H1 (cell line): ENCODE measurements at regions not wholly inside any gene's neighbourhood (a gene's known extent, or its start where the extent isn't known, plus 50 kb on each side); places are given as distances from the start of the nearest gene placed in this dataset.
A peak's percentile ranks its signal among the peaks of the same experiment; 100 is the strongest.
"Not testable (repeated sequence)": the region's sequence is repeated elsewhere in the genome, so short reads cannot be mapped to it uniquely, and the experiment has no call there.

Experiments
- CTCF ChIA-PET: fragments of 300-600 bp; sonication (Branson Sonifier 250); formaldehyde crosslinking; loops from one replicate; lab custom pipeline; 2021; ENCODE audit not compliant: partially characterized antibody; lab: Charles Lee
- POLR2A ChIA-PET: fragments of 300-600 bp; sonication (Branson Sonifier 250); formaldehyde crosslinking; loops from one replicate; lab custom pipeline; 2021; ENCODE audit warnings: inconsistent platforms; ENCODE audit not compliant: partially characterized antibody; lab: Charles Lee
- DNase-seq, 2 experiments: peaks; one replicate each; pipeline versions ENCODE4 v3.0.0 to v3.0.0-alpha.2; 2010 to 2022; ENCODE audit warnings: low spot score in 2 of 2, low read depth in 1 of 2, mixed read lengths in 1 of 2
- FAIRE-seq: peaks from 2 replicates; lab custom pipeline; 2011; peaks lifted over from hg19 to GRCh38; lab: Jason Lieb, UNC
- H2AFZ ChIP-seq: 2 replicates; pipeline ENCODE4 v1.8.1; 2012; ENCODE audit warnings: low read length, inconsistent platforms
- H2AK5ac ChIP-seq: 2 replicates; pipeline ENCODE4 v1.6.1; 2013; ENCODE audit warnings: low read depth, low read length
- H2BK120ac ChIP-seq: replicated peaks from 2 replicates; pipeline ENCODE3; 2013; ENCODE audit warnings: low read depth, low read length, inconsistent platforms
- H2BK12ac ChIP-seq: 2 replicates; pipeline ENCODE4 v1.6.1; 2013; ENCODE audit warnings: low read depth, low read length
- H2BK15ac ChIP-seq: 2 replicates; pipeline ENCODE4 v1.6.1; 2013; ENCODE audit warnings: low read length
- H2BK20ac ChIP-seq: 2 replicates; pipeline ENCODE4 v1.6.1; 2013; ENCODE audit warnings: low read length
- H2BK5ac ChIP-seq: 2 replicates; pipeline ENCODE4 v1.6.1; 2013; ENCODE audit warnings: low read depth, low read length
- H3K14ac ChIP-seq: 2 replicates; pipeline ENCODE4 v1.6.1; 2013; ENCODE audit warnings: inconsistent platforms; ENCODE audit not compliant: insufficient read length
- H3K18ac ChIP-seq: 2 replicates; pipeline ENCODE4 v1.6.1; 2013; ENCODE audit warnings: low read length; ENCODE audit errors: extremely low read depth
- H3K23ac ChIP-seq: 2 replicates; pipeline ENCODE4 v1.6.1; 2013; ENCODE audit warnings: inconsistent platforms; ENCODE audit not compliant: insufficient read length
- H3K23me2 ChIP-seq: 2 replicates; pipeline ENCODE4 v1.6.1; 2013; ENCODE audit warnings: low read depth, low read length
- H3K27ac ChIP-seq: 2 replicates; pipeline ENCODE4 v1.6.1; 2011; ENCODE audit warnings: low read depth, low read length, inconsistent platforms
- H3K27me3 ChIP-seq, 4 experiments: replicated peaks in 1 of 4; 1 replicate in 1 of 4; 2 replicates in 3 of 4; pipeline versions ENCODE4 v1.6.1 to v1.8.1; 2011 to 2013; ENCODE audit warnings: low read length in 3 of 4, mild to moderate bottlenecking in 3 of 4, inconsistent platforms in 2 of 4, mixed read lengths in 2 of 4, moderate library complexity in 1 of 4; ENCODE audit not compliant: control insufficient read depth in 3 of 4, insufficient read depth in 3 of 4; ENCODE audit errors: extremely low read depth in 1 of 4
- H3K36me3 ChIP-seq, 4 experiments: 2 replicates each; pipeline versions ENCODE4 v1.6.1 to v1.8.1; 2011 to 2013; ENCODE audit warnings: mild to moderate bottlenecking in 4 of 4, low read length in 3 of 4, moderate library complexity in 2 of 4, control low read depth in 1 of 4, inconsistent platforms in 1 of 4; ENCODE audit not compliant: insufficient read depth in 4 of 4, control insufficient read depth in 2 of 4
- H3K4ac ChIP-seq: replicated peaks from 2 replicates; pipeline ENCODE3; 2013; ENCODE audit warnings: low read length, low read depth, mixed read lengths, inconsistent platforms; ENCODE audit not compliant: insufficient read length
- H3K4me1 ChIP-seq, 4 experiments: replicated peaks in 1 of 4; 1 replicate in 1 of 4; 2 replicates in 3 of 4; pipeline versions ENCODE4 v1.6.1 to v1.8.1; 2011 to 2013; ENCODE audit warnings: low read length in 3 of 4, inconsistent platforms in 2 of 4, mixed read lengths in 1 of 4; ENCODE audit not compliant: insufficient read depth in 4 of 4, control insufficient read depth in 3 of 4
- H3K4me2 ChIP-seq, 2 experiments: 2 replicates each; pipeline versions ENCODE4 v1.6.1 to v1.8.1; 2011 to 2013; ENCODE audit warnings: low read depth in 2 of 2, low read length in 2 of 2, control low read depth in 1 of 2, inconsistent platforms in 1 of 2, mild to moderate bottlenecking in 1 of 2; ENCODE audit not compliant: insufficient read depth in 1 of 2
- H3K4me3 ChIP-seq, 4 experiments: fragments of 200-600, 300-600 bp in 1 of 4; sonication (generic), shearing (Covaris generic), sonication (Bioruptor Twin) in 1 of 4; 2 replicates each; pipeline versions ENCODE4 v1.5.1 to v1.8.1; 2011 to 2016; ENCODE audit warnings: low read length in 4 of 4, low read depth in 3 of 4, control low read depth in 2 of 4, inconsistent platforms in 2 of 4, mild to moderate bottlenecking in 2 of 4, mixed read lengths in 1 of 4, moderate library complexity in 1 of 4; ENCODE audit not compliant: insufficient read depth in 2 of 4; ENCODE audit errors: extremely low read depth in 1 of 4
- H3K56ac ChIP-seq: replicated peaks from 2 replicates; pipeline ENCODE3; 2013; ENCODE audit warnings: low read depth, mild to moderate bottlenecking, mixed read lengths, low read length, inconsistent platforms; ENCODE audit not compliant: insufficient read length
- H3K79me1 ChIP-seq: 2 replicates; pipeline ENCODE4 v1.6.1; 2013; ENCODE audit warnings: low read depth, low read length, control low read depth
- H3K79me2 ChIP-seq, 2 experiments: 2 replicates each; pipeline versions ENCODE4 v1.6.1 to v1.8.1; 2012 to 2013; ENCODE audit warnings: low read length in 2 of 2, mild to moderate bottlenecking in 2 of 2, inconsistent platforms in 1 of 2; ENCODE audit not compliant: insufficient read depth in 2 of 2, control insufficient read depth in 1 of 2
- H3K9ac ChIP-seq, 4 experiments: replicated peaks in 1 of 4; 1 replicate in 1 of 4; 2 replicates in 3 of 4; pipeline versions ENCODE4 v1.6.1 to v1.8.1; 2011 to 2013; ENCODE audit warnings: low read depth in 3 of 4, low read length in 3 of 4, control low read depth in 2 of 4, mild to moderate bottlenecking in 2 of 4, moderate library complexity in 2 of 4, inconsistent platforms in 1 of 4; ENCODE audit errors: extremely low read depth in 1 of 4
- H3K9me3 ChIP-seq, 2 experiments: 2 replicates each; pipeline versions ENCODE4 v1.6.1 to v1.8.1; 2012 to 2013; ENCODE audit warnings: mild to moderate bottlenecking in 2 of 2, moderate library complexity in 2 of 2, control low read depth in 1 of 2, inconsistent platforms in 1 of 2, low read depth in 1 of 2, low read length in 1 of 2, mixed read lengths in 1 of 2; ENCODE audit not compliant: insufficient read depth in 2 of 2
- H4K20me1 ChIP-seq, 2 experiments: replicated peaks in 1 of 2; 2 replicates each; pipeline versions ENCODE3 to v1.8.1; 2011 to 2013; ENCODE audit warnings: inconsistent platforms in 2 of 2, low read length in 2 of 2, mild to moderate bottlenecking in 1 of 2; ENCODE audit not compliant: insufficient read depth in 2 of 2, control insufficient read depth in 1 of 2
- H4K5ac ChIP-seq: 2 replicates; pipeline ENCODE4 v1.6.1; 2013; ENCODE audit warnings: low read length, low read depth, mixed read lengths, inconsistent platforms; ENCODE audit not compliant: insufficient read length
- H4K8ac ChIP-seq: 2 replicates; pipeline ENCODE4 v1.8.0; 2013; ENCODE audit warnings: mild to moderate bottlenecking, moderate library complexity, low read length, inconsistent platforms; ENCODE audit not compliant: insufficient read depth; ENCODE audit errors: extremely low read depth
- H4K91ac ChIP-seq: replicated peaks from 2 replicates; pipeline ENCODE3; 2013; ENCODE audit warnings: low read length, mixed read lengths, inconsistent platforms; ENCODE audit not compliant: insufficient read length
- WGBS, 2 experiments: shearing (Covaris generic) in 1 of 2; methylation state at CpG; one replicate each; pipeline versions ENCODE4 v1.1.6 to v1.1.7; 2013 to 2015; ENCODE audit warnings: low lambda C conversion rate in 2 of 2, mixed read lengths in 2 of 2, inconsistent platforms in 1 of 2, low coverage in 1 of 2, missing lambda C conversion rate in 1 of 2; ENCODE audit not compliant: insufficient replicate concordance in 2 of 2, insufficient coverage in 1 of 2, insufficient read length in 1 of 2; ENCODE audit errors: extremely low coverage in 1 of 2, missing lambda C conversion rate in 1 of 2; 5-methylcytosine and 5-hydroxymethylcytosine counted together

DNA sequence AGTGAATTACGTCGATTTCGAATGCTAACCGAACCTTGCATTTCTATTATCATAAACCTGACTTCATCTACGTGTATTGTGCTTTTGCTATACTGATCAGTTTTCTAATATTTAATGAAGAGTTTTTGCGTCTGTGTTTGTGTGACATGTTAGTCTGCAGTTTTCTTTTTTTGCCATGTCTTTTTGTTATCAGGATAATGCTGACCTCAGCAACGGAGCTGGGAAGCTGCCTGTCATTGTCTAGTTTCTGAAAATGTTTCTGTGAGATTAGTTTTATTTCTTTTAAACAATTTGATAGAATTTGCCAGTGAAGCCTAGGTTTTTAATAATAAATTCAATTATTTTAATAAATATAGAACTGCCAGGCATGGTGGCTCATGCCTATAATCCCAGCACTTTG, 139.3 kb downstream of the LAT start:
- H3K14ac ChIP-seq, H3K4me1 ChIP-seq, H2BK120ac ChIP-seq, H3K18ac ChIP-seq, H2AK5ac ChIP-seq, H3K4ac ChIP-seq, H4K91ac ChIP-seq, H2BK20ac ChIP-seq, H4K8ac ChIP-seq, FAIRE-seq, H3K79me1 ChIP-seq, POLR2A ChIA-PET, H4K5ac ChIP-seq, H3K23me2 ChIP-seq, H3K36me3 ChIP-seq, H4K20me1 ChIP-seq, H3K27ac ChIP-seq, H3K4me2 ChIP-seq, DNase-seq, H3K9ac ChIP-seq, H2BK15ac ChIP-seq, H3K4me3 ChIP-seq, H3K79me2 ChIP-seq, H2BK5ac ChIP-seq, H2AFZ ChIP-seq, H2BK12ac ChIP-seq, H3K56ac ChIP-seq, H3K9me3 ChIP-seq, H3K23ac ChIP-seq, CTCF ChIA-PET: not testable (repeated sequence)
- 88% methylated on average over 7 of the region's 7 CpGs; no CpG with 5 or more reads in 1 of the 2 experiments for WGBS, 2 experiments
- H3K27me3 ChIP-seq = peaks cover 3 to 34% (median 24%) of the 10 kb centered on the region in 4 experiments

DNA sequence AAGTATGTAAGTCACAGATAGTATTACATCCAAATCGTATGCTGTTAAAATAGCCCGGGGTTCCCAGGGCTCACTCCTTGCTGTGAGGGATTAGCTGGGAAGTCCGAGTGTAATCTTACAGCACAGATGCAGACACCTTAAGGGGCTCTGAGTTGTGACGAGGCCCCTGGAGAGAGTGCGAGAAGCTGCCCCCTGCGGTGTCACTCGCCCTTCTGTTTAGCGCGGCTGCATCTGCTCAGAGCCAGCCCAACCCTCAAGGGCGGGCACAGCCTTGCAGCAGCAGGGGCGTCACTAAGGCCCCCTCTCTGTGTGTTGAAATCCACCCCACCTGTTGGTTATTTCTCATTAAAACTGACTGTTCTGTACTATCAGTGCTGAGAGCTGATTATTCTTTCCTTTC, 135.8 kb downstream of the LAT start:
- FAIRE-seq, POLR2A ChIA-PET, H2BK15ac ChIP-seq, H3K23ac ChIP-seq, H3K36me3 ChIP-seq, DNase-seq, H4K91ac ChIP-seq, H3K9ac ChIP-seq, H3K9me3 ChIP-seq, H4K20me1 ChIP-seq, H3K4ac ChIP-seq, H3K23me2 ChIP-seq, H3K79me2 ChIP-seq, H3K14ac ChIP-seq, H3K79me1 ChIP-seq, H3K27ac ChIP-seq, H3K56ac ChIP-seq, H3K4me1 ChIP-seq, H2BK12ac ChIP-seq, H2AFZ ChIP-seq, H2BK5ac ChIP-seq, H2BK20ac ChIP-seq, H3K4me3 ChIP-seq, H2BK120ac ChIP-seq, H2AK5ac ChIP-seq, H4K8ac ChIP-seq, H3K18ac ChIP-seq, H4K5ac ChIP-seq: not testable (repeated sequence)
- Histone ChIP-seq H3K4me2 (peak overlapping the region in 1 of 2 experiments; percentile 39; a peak in 1 of 4 replicates), H3K27me3 (peaks cover 1 to 13% (median 7%) of the 10 kb centered on the region in 4 experiments)
- 48% methylated on average over 11 of the region's 11 CpGs; no CpG with 5 or more reads in 1 of the 2 experiments for WGBS, 2 experiments
- CTCF ChIA-PET = interaction anchor here (0.8 kb wide), 1 partner anchor 135 kb away, joined by 3 read pairs; no protein-coding TSS in a partner anchor
